ENCODE measurements at regions not wholly inside any gene's neighbourhood (a gene's known extent, or its start where the extent isn't known, plus 50 kb on each side); places are given as distances from the start of the nearest gene placed in this dataset.
A peak's percentile ranks its signal among the peaks of the same experiment; 100 is the strongest.

- DNase-seq: no peak
These were observed 498.9 kb downstream of the ADGRL2 start for GRCh38 chr1:82299656-82300055.

- DNase-seq: no peak
These were observed 498.3 kb downstream of the ADGRL2 start for GRCh38 chr1:82299056-82299455.

GRCh38 chr1:82297139-82297896, 496.6 kb downstream of the ADGRL2 start:
- no peak for DNase-seq

- DNase-seq: no peak
These were observed 486.8 kb downstream of the ADGRL2 start for GRCh38 chr1:82287556-82287955.

GRCh38 chr1:82284213-82284612, 483.5 kb downstream of the ADGRL2 start:
- DNase-seq: peak; percentile 68

- DNase-seq: no peak
These were observed 478.5 kb downstream of the ADGRL2 start for GRCh38 chr1:82279241-82279640.

GRCh38 chr1:82273816-82274215, 473.1 kb downstream of the ADGRL2 start:
- no peak for DNase-seq

GRCh38 chr1:82269431-82269830, 468.7 kb downstream of the ADGRL2 start:
- DNase-seq: no peak

GRCh38 chr1:82268826-82269225, 468.1 kb downstream of the ADGRL2 start:
- DNase-seq: no peak

GRCh38 chr1:82266351-82266750, 465.6 kb downstream of the ADGRL2 start:
- no peak for DNase-seq

- no peak for DNase-seq
These were observed 464.7 kb downstream of the ADGRL2 start for GRCh38 chr1:82265436-82265835.

- no peak for DNase-seq
These were observed 464.1 kb downstream of the ADGRL2 start for GRCh38 chr1:82264802-82265201.

- no peak for DNase-seq
These were observed 462.7 kb downstream of the ADGRL2 start for GRCh38 chr1:82263396-82263795.

- DNase-seq: no peak
These were observed 459.9 kb downstream of the ADGRL2 start for GRCh38 chr1:82260666-82261065.

- no peak for DNase-seq
These were observed 459.3 kb downstream of the ADGRL2 start for GRCh38 chr1:82260051-82260450.

GRCh38 chr1:82258887-82259286, 458.2 kb downstream of the ADGRL2 start:
- DNase-seq: no peak

GRCh38 chr1:82246050-82246449, 445.3 kb downstream of the ADGRL2 start:
- DNase-seq: no peak

- peak; percentile 59 for DNase-seq
These were observed 444.7 kb downstream of the ADGRL2 start for GRCh38 chr1:82245345-82246014.

GRCh38 chr1:82240571-82240970, 439.8 kb downstream of the ADGRL2 start:
- no peak for DNase-seq

GRCh38 chr1:82230667-82231066, 429.9 kb downstream of the ADGRL2 start:
- no peak for DNase-seq

- DNase-seq: peak; percentile 78
These were observed 426.8 kb downstream of the ADGRL2 start for GRCh38 chr1:82227306-82228095.

GRCh38 chr1:82226186-82226505, 425.4 kb downstream of the ADGRL2 start:
- no peak for DNase-seq

GRCh38 chr1:82225421-82226185, 424.9 kb downstream of the ADGRL2 start:
- DNase-seq: peak; percentile 95

Data from MV-4-11 (cell line).